GM19328 (cell line): ENCODE measurements at regions not wholly inside any gene's neighbourhood (a gene's known extent, or its start where the extent isn't known, plus 50 kb on each side); places are given as distances from the start of the nearest gene placed in this dataset.

Experiments used
- ATAC-seq: cut with Tn5 transposase; IDR thresholded peaks from one replicate; pipeline ENCODE4 v1.9.1; 2021; ENCODE audit warnings: mild to moderate bottlenecking, moderate library complexity; ENCODE audit not compliant: unreplicated experiment

GRCh38 chr5:143694357-143694756, 117.6 kb upstream of the HMHB1 start:
- ATAC-seq = no peak

- ATAC-seq = no peak
These were observed 118.2 kb upstream of the HMHB1 start for GRCh38 chr5:143693651-143694252.

GRCh38 chr5:143692342-143692741, 119.6 kb upstream of the HMHB1 start:
- ATAC-seq = no peak

- ATAC-seq = no peak
These were observed 120.0 kb upstream of the HMHB1 start for GRCh38 chr5:143691945-143692290.

- ATAC-seq = no peak
These were observed 120.5 kb upstream of the HMHB1 start for GRCh38 chr5:143691287-143691944.

GRCh38 chr5:143687604-143688003, 124.4 kb upstream of the HMHB1 start:
- ATAC-seq = no peak

GRCh38 chr5:143685246-143685815, 126.6 kb upstream of the HMHB1 start:
- ATAC-seq = no peak

GRCh38 chr5:143683459-143683858, 128.5 kb upstream of the HMHB1 start:
- no peak for ATAC-seq

GRCh38 chr5:143682929-143683386, 129.0 kb upstream of the HMHB1 start:
- no peak for ATAC-seq

GRCh38 chr5:143682246-143682905, 129.6 kb upstream of the HMHB1 start:
- ATAC-seq = no peak

GRCh38 chr5:143680672-143681259, 131.2 kb upstream of the HMHB1 start:
- no peak for ATAC-seq

- no peak for ATAC-seq
These were observed 132.2 kb upstream of the HMHB1 start for GRCh38 chr5:143679777-143680176.

- no peak for ATAC-seq
These were observed 133.6 kb upstream of the HMHB1 start for GRCh38 chr5:143678148-143678905.

- ATAC-seq = no peak
These were observed 134.6 kb upstream of the HMHB1 start for GRCh38 chr5:143677403-143677802.

- ATAC-seq = no peak
These were observed 135.2 kb upstream of the HMHB1 start for GRCh38 chr5:143676802-143677201.

- ATAC-seq = no peak
These were observed 137.5 kb upstream of the HMHB1 start for GRCh38 chr5:143674469-143674786.

- no peak for ATAC-seq
These were observed 138.1 kb upstream of the HMHB1 start for GRCh38 chr5:143673676-143674468.

- ATAC-seq = no peak
These were observed 139.2 kb upstream of the HMHB1 start for GRCh38 chr5:143672806-143673205.

- no peak for ATAC-seq
These were observed 140.0 kb upstream of the HMHB1 start for GRCh38 chr5:143671674-143672569.
